GM12875 (cell line): ENCODE measurements at regions not wholly inside any gene's neighbourhood (a gene's known extent, or its start where the extent isn't known, plus 50 kb on each side); places are given as distances from the start of the nearest gene placed in this dataset.

Experiments used
- H3K4me3 ChIP-seq: one replicate; pipeline ENCODE4 v1.5.1; 2011; ENCODE audit warnings: low read depth, low read length, control low read depth
- CTCF ChIP-seq: IDR thresholded peaks from 2 replicates; pipeline ENCODE4 v1.5.1; 2011; ENCODE audit warnings: low read depth, mild to moderate bottlenecking, control low read depth, inconsistent platforms, low read length, moderate library complexity, borderline replicate concordance; ENCODE audit not compliant: insufficient read depth

- H3K4me3 ChIP-seq = no peak overlapping the region
- no peak for TF ChIP-seq CTCF
These were observed 138.8 kb upstream of the PRR20G start for GRCh38 chr3:127426444-127427153.

- TF ChIP-seq CTCF = no peak
- H3K4me3 ChIP-seq = no peak overlapping the region
These were observed 137.9 kb upstream of the PRR20G start for GRCh38 chr3:127425505-127426443.

- no peak overlapping the region for H3K4me3 ChIP-seq
- no peak for TF ChIP-seq CTCF
These were observed 137.1 kb upstream of the PRR20G start for GRCh38 chr3:127424766-127425504.

GRCh38 chr3:127423856-127424765 lies 136.3 kb upstream of the PRR20G start:
- no peak overlapping the region for H3K4me3 ChIP-seq
- no peak for TF ChIP-seq CTCF

- no peak for TF ChIP-seq CTCF
- no peak overlapping the region for H3K4me3 ChIP-seq
These were observed 135.0 kb upstream of the PRR20G start for GRCh38 chr3:127422663-127423375.
